Body of pancreas (tissue), 4 donors: ENCODE measurements at regions not wholly inside any gene's neighbourhood (a gene's known extent, or its start where the extent isn't known, plus 50 kb on each side); places are given as distances from the start of the nearest gene placed in this dataset.

Source experiments
- POLR2A ChIP-seq, 3 donors: fragments of 450-650 bp; IDR thresholded peaks; one replicate each; pipeline ENCODE4 v1.6.1; 2016; ENCODE audit warnings: antibody characterized with exemption in 3 of 3, mild to moderate bottlenecking in 2 of 3
- TF ChIP-seq, protein P1 (sequence below), 7 experiments: fragments of 450-650 bp in 4 of 7; fragments of 200-600 bp in 3 of 7; sonication (generic) in 3 of 7; IDR thresholded peaks; one replicate each; pipeline ENCODE4 v1.5.1; 2016 to 2019; ENCODE audit warnings: antibody characterized with exemption in 7 of 7

DNA sequence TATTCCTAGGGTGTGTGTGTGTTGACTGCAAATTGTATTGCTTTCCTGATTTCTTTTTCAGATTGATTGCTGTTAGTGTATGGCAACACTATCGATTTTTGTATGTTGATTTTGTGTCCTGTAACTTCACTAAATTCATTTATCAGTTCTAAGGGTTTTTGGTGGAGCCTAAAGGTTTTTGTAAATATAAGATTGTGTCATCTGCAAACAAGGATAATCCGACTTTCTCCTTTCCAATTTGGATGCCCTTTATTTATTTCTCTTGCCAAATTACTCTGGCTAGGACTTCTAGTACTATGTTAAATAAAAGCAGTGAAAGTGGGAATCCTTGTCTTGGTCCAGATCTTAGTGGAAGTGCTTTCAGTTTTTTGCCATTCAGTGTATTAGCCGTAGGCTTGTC, 340.9 kb upstream of the KLF4 start:
- TF ChIP-seq, protein P1, sequence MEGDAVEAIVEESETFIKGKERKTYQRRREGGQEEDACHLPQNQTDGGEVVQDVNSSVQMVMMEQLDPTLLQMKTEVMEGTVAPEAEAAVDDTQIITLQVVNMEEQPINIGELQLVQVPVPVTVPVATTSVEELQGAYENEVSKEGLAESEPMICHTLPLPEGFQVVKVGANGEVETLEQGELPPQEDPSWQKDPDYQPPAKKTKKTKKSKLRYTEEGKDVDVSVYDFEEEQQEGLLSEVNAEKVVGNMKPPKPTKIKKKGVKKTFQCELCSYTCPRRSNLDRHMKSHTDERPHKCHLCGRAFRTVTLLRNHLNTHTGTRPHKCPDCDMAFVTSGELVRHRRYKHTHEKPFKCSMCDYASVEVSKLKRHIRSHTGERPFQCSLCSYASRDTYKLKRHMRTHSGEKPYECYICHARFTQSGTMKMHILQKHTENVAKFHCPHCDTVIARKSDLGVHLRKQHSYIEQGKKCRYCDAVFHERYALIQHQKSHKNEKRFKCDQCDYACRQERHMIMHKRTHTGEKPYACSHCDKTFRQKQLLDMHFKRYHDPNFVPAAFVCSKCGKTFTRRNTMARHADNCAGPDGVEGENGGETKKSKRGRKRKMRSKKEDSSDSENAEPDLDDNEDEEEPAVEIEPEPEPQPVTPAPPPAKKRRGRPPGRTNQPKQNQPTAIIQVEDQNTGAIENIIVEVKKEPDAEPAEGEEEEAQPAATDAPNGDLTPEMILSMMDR (IDR thresholded peaks at IDR 0.05), result no peak
- TF ChIP-seq POLR2A (IDR thresholded peaks at IDR 0.05), result no peak
